Sigmoid colon (tissue), 4 donors: ENCODE measurements at regions not wholly inside any gene's neighbourhood (a gene's known extent, or its start where the extent isn't known, plus 50 kb on each side); places are given as distances from the start of the nearest gene placed in this dataset.

Experiments
- EP300 ChIP-seq, 4 donors: sonication (generic); formaldehyde crosslinking; IDR thresholded peaks; one replicate each; pipeline ENCODE4 v1.6.1; 2017; ENCODE audit warnings: antibody characterized with exemption in 4 of 4
- POLR2A ChIP-seq, 2 donors: fragments of 450-650 bp; IDR thresholded peaks; one replicate each; pipeline ENCODE4 v1.6.1; 2016; ENCODE audit warnings: antibody characterized with exemption in 2 of 2, mild to moderate bottlenecking in 2 of 2, moderate library complexity in 2 of 2
- POLR2AphosphoS5 ChIP-seq, 4 donors: sonication (generic); formaldehyde crosslinking; IDR thresholded peaks; one replicate each; pipeline ENCODE4 v1.6.1; 2017; ENCODE audit warnings: antibody characterized with exemption in 4 of 4
- TF ChIP-seq, protein P1 (sequence below), 4 experiments: fragments of 450-650 bp in 3 of 4; fragments of 200-600 bp in 1 of 4; IDR thresholded peaks; one replicate each; pipeline ENCODE4 v1.5.1; 2016 to 2019; ENCODE audit warnings: antibody characterized with exemption in 4 of 4, mild to moderate bottlenecking in 3 of 4, moderate library complexity in 2 of 4

DNA sequence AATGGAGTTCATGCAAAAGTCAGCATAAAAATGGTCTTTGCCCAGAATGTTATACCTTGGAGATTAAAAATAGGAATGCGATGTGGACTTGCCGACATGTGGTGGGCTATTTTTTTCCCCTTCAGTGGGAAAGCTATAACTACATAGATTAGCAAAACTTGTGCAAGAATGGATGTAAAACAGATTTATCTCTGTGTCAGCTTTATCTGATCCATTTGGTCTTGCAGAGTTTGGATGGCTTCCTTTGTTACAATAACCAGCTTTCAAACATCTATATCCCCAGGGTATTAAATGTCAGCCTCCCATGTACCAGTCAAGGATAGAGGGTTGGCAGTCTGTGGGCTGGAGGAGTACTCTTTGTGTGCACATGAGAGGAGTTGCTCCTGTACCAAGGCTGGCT is 284.9 kb downstream of the TMEM38B start:
- TF ChIP-seq POLR2A (IDR thresholded peaks at IDR 0.05) (no peak), EP300 (IDR thresholded peaks at IDR 0.05) (no peak), POLR2AphosphoS5 (IDR thresholded peaks at IDR 0.05) (no peak)
- TF ChIP-seq, protein P1, sequence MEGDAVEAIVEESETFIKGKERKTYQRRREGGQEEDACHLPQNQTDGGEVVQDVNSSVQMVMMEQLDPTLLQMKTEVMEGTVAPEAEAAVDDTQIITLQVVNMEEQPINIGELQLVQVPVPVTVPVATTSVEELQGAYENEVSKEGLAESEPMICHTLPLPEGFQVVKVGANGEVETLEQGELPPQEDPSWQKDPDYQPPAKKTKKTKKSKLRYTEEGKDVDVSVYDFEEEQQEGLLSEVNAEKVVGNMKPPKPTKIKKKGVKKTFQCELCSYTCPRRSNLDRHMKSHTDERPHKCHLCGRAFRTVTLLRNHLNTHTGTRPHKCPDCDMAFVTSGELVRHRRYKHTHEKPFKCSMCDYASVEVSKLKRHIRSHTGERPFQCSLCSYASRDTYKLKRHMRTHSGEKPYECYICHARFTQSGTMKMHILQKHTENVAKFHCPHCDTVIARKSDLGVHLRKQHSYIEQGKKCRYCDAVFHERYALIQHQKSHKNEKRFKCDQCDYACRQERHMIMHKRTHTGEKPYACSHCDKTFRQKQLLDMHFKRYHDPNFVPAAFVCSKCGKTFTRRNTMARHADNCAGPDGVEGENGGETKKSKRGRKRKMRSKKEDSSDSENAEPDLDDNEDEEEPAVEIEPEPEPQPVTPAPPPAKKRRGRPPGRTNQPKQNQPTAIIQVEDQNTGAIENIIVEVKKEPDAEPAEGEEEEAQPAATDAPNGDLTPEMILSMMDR (IDR thresholded peaks at IDR 0.05): no peak
